ENCODE measurements at regions not wholly inside any gene's neighbourhood (a gene's known extent, or its start where the extent isn't known, plus 50 kb on each side); places are given as distances from the start of the nearest gene placed in this dataset.

GRCh38 chr20:50265245-50265946 lies 74.8 kb downstream of the CEBPB start:
- Mint-ChIP-seq H3K27ac (no peak overlapping the region), H3K27me3 (peaks cover 5% of the 10 kb centered on the region), H3K4me3 (ENCODE audit: low read depth) (no peak overlapping the region), H3K4me1 (ENCODE audit: low read depth) (peaks cover 5% of the 10 kb centered on the region), H3K36me3 (ENCODE audit: insufficient read depth) (no peaks in the 10 kb centered on the region), H3K9me3 (ENCODE audit: low read depth) (no peaks in the 10 kb centered on the region)
- TF ChIP-seq CTCF (IDR thresholded peaks at IDR 0.05; ENCODE audit: unreplicated experiment): no peak
- no peak for DNase-seq (ENCODE audit: low spot score, unreplicated experiment)

GRCh38 chr20:50266293-50267040 lies 75.8 kb downstream of the CEBPB start:
- no peaks in the 10 kb centered on the region for H3K9me3 Mint-ChIP-seq (ENCODE audit: low read depth)
- H3K4me3 Mint-ChIP-seq (ENCODE audit: low read depth): no peak overlapping the region
- DNase-seq (ENCODE audit: low spot score, unreplicated experiment): no peak
- H3K4me1 Mint-ChIP-seq (ENCODE audit: low read depth): no peaks in the 10 kb centered on the region
- no peak for TF ChIP-seq CTCF (IDR thresholded peaks at IDR 0.05; ENCODE audit: unreplicated experiment)
- peaks cover 12% of the 10 kb centered on the region for H3K27me3 Mint-ChIP-seq
- H3K27ac Mint-ChIP-seq: no peak overlapping the region
- no peaks in the 10 kb centered on the region for H3K36me3 Mint-ChIP-seq (ENCODE audit: insufficient read depth)

- H3K4me1 Mint-ChIP-seq (ENCODE audit: low read depth): no peaks in the 10 kb centered on the region
Observed at GRCh38 chr20:50267041-50267865, 76.6 kb downstream of the CEBPB start.

GRCh38 chr20:50267866-50268219 lies 77.2 kb downstream of the CEBPB start:
- Mint-ChIP-seq H3K9me3 (ENCODE audit: low read depth) (no peaks in the 10 kb centered on the region), H3K27ac (peak overlapping the region; percentile 60), H3K4me1 (ENCODE audit: low read depth) (no peaks in the 10 kb centered on the region), H3K27me3 (peaks cover 14% of the 10 kb centered on the region), H3K4me3 (ENCODE audit: low read depth) (no peak overlapping the region), H3K36me3 (ENCODE audit: insufficient read depth) (no peaks in the 10 kb centered on the region)
- TF ChIP-seq CTCF (IDR thresholded peaks at IDR 0.05; ENCODE audit: unreplicated experiment): no peak
- DNase-seq (ENCODE audit: low spot score, unreplicated experiment): no peak

More at GRCh38 chr20:50267041-50267865, 76.6 kb downstream of the CEBPB start:
- Mint-ChIP-seq H3K36me3 (ENCODE audit: insufficient read depth) (no peaks in the 10 kb centered on the region), H3K27me3 (peaks cover 14% of the 10 kb centered on the region), H3K9me3 (ENCODE audit: low read depth) (no peaks in the 10 kb centered on the region), H3K27ac (no peak overlapping the region), H3K4me3 (ENCODE audit: low read depth) (no peak overlapping the region)
- no peak for TF ChIP-seq CTCF (IDR thresholded peaks at IDR 0.05; ENCODE audit: unreplicated experiment)
- DNase-seq (ENCODE audit: low spot score, unreplicated experiment): no peak

Measured in progenitor cell of endocrine pancreas (in vitro differentiated cells).